ENCODE measurements at regions not wholly inside any gene's neighbourhood (a gene's known extent, or its start where the extent isn't known, plus 50 kb on each side); places are given as distances from the start of the nearest gene placed in this dataset.

DNA sequence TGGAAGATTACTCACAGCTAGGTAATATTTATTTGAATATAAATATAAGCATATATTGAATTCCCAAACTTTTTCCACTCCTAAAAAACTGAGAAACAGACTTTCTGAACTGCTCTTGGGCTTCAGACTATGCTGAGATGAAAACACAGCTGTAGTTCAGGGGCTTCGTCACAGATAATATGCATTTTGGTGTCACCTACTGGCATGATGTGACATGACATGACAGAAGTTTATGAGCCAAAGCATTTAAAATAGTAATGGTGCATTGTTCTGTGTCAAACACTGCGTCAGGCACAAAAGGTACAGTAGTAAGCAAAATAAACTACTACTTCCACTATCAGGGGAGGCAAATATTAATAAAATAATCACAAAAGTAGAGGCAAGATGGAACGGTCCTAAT is 171.3 kb downstream of the BTC start:
- H3K4me3 ChIP-seq (ENCODE audit: low read depth, low read length): no peak overlapping the region
- H3K9ac ChIP-seq: no peak overlapping the region
- H3K27me3 ChIP-seq (ENCODE audit: control insufficient read depth, insufficient read depth, low read length): no peaks in the 10 kb centered on the region
- no peaks in the 10 kb centered on the region for H3K36me3 ChIP-seq (ENCODE audit: control insufficient read depth, insufficient read depth, low read length)
- no peak overlapping the region for H2AFZ ChIP-seq
- TF ChIP-seq, protein P1, sequence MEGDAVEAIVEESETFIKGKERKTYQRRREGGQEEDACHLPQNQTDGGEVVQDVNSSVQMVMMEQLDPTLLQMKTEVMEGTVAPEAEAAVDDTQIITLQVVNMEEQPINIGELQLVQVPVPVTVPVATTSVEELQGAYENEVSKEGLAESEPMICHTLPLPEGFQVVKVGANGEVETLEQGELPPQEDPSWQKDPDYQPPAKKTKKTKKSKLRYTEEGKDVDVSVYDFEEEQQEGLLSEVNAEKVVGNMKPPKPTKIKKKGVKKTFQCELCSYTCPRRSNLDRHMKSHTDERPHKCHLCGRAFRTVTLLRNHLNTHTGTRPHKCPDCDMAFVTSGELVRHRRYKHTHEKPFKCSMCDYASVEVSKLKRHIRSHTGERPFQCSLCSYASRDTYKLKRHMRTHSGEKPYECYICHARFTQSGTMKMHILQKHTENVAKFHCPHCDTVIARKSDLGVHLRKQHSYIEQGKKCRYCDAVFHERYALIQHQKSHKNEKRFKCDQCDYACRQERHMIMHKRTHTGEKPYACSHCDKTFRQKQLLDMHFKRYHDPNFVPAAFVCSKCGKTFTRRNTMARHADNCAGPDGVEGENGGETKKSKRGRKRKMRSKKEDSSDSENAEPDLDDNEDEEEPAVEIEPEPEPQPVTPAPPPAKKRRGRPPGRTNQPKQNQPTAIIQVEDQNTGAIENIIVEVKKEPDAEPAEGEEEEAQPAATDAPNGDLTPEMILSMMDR (IDR thresholded peaks at IDR 0.05): peak; percentile 35
- no peaks in the 10 kb centered on the region for H3K9me3 ChIP-seq (ENCODE audit: control insufficient read depth, low read length)
- H3K4me2 ChIP-seq (ENCODE audit: low read length): no peak overlapping the region
- H3K79me2 ChIP-seq: no peaks in the 10 kb centered on the region
- no peak overlapping the region for H3K27ac ChIP-seq
- no peaks in the 10 kb centered on the region for H3K4me1 ChIP-seq

DNA sequence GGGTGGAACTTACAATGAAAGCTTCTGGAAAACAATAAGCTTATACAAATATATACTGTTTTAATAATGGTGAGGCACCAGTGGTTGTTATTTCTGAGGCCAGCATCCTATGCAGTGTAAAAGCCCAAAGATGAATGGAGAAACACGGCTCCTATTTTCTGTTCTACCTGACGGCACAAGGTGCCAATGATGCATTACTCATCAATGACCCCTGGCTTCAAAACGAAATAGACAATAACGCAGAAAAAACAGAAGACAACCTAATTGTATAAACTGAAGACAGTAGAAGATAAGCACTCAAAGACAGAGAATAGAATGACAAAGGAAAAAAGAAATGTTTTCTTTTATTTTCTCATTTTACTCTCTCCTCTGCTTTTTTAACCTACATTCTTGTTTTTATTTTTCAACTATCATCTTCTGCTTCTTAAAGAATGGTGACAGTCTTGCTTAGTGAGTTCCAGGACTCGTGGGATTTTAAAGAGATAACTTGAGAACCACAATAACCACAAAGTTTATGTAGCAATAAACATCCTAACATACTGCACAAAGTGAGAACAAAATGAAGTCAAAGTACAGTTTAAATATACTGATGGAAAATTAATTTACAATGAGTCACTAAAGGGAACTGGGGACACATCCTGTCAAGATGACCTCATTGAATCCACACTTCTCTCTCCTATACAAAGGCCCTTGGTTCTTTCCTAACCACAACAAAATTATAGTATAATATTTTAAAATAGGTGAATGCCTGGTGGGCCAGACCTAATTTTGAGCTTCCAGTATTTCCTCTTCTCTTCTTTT is 169.8 kb downstream of the BTC start:
- H3K4me3 ChIP-seq (ENCODE audit: low read depth, low read length): no peak overlapping the region
- H3K4me1 ChIP-seq: no peaks in the 10 kb centered on the region
- no peaks in the 10 kb centered on the region for H3K36me3 ChIP-seq (ENCODE audit: control insufficient read depth, insufficient read depth, low read length)
- H3K9me3 ChIP-seq (ENCODE audit: control insufficient read depth, low read length): no peaks in the 10 kb centered on the region
- H3K9ac ChIP-seq: no peak overlapping the region
- TF ChIP-seq, protein P1 (IDR thresholded peaks at IDR 0.05): no peak
- H3K27ac ChIP-seq: no peak overlapping the region
- no peak overlapping the region for H3K4me2 ChIP-seq (ENCODE audit: low read length)
- no peaks in the 10 kb centered on the region for H3K27me3 ChIP-seq (ENCODE audit: control insufficient read depth, insufficient read depth, low read length)
- no peak overlapping the region for H2AFZ ChIP-seq
- no peaks in the 10 kb centered on the region for H3K79me2 ChIP-seq

DNA sequence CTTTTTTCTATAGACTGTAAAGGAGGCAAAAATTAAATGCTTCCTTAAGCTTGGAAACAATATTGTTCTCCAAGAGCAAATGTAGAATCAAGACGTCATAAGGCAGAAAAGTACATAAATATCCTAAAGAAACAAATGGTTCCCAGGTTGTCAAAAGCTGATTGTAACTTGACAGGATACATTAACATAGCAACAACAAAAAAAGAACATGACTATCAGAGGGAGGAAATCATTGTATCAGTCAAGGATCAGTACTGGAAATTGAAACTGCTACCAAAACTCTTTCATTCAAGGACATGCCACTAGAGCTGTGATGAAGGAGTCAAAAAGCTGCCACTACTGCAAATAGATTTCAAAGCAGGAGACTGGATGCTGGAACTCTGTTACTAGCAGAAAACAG is 168.3 kb downstream of the BTC start:
- Histone ChIP-seq H3K9me3 (ENCODE audit: control insufficient read depth, low read length) (no peaks in the 10 kb centered on the region), H3K36me3 (ENCODE audit: control insufficient read depth, insufficient read depth, low read length) (no peaks in the 10 kb centered on the region), H3K79me2 (no peaks in the 10 kb centered on the region), H3K4me3 (ENCODE audit: low read depth, low read length) (no peak overlapping the region), H3K4me2 (ENCODE audit: low read length) (no peak overlapping the region), H3K27ac (no peak overlapping the region), H3K4me1 (no peaks in the 10 kb centered on the region), H3K27me3 (ENCODE audit: control insufficient read depth, insufficient read depth, low read length) (no peaks in the 10 kb centered on the region), H3K9ac (no peak overlapping the region), H2AFZ (no peak overlapping the region)
- TF ChIP-seq, protein P1 (IDR thresholded peaks at IDR 0.05): no peak

DNA sequence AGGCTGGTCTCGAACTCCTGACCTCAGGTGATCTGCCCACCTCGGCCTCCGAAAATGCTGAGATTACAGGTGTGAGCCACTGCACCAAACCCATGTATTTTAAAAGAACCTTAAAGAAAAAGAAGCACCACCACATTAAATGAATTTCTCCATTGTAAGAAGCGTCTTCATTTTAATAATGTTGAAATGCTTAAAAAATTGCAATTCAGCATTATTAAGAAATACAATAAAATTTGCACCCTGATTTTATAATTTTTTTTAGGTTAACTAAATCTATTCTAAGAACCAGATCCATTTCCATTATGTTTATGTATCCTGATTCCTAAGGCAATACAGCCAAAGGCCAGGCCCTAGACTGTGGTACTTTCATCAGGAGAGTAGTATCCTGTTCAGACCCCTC is 167.2 kb downstream of the BTC start:
- Histone ChIP-seq H2AFZ (no peak overlapping the region), H3K9me3 (ENCODE audit: control insufficient read depth, low read length) (no peaks in the 10 kb centered on the region), H3K4me2 (ENCODE audit: low read length) (no peak overlapping the region), H3K36me3 (ENCODE audit: control insufficient read depth, insufficient read depth, low read length) (no peaks in the 10 kb centered on the region), H3K9ac (no peak overlapping the region), H3K27ac (no peak overlapping the region), H3K4me3 (ENCODE audit: low read depth, low read length) (no peak overlapping the region), H3K4me1 (no peaks in the 10 kb centered on the region), H3K79me2 (no peaks in the 10 kb centered on the region), H3K27me3 (ENCODE audit: control insufficient read depth, insufficient read depth, low read length) (no peaks in the 10 kb centered on the region)
- TF ChIP-seq, protein P1 (IDR thresholded peaks at IDR 0.05): no peak

DNA sequence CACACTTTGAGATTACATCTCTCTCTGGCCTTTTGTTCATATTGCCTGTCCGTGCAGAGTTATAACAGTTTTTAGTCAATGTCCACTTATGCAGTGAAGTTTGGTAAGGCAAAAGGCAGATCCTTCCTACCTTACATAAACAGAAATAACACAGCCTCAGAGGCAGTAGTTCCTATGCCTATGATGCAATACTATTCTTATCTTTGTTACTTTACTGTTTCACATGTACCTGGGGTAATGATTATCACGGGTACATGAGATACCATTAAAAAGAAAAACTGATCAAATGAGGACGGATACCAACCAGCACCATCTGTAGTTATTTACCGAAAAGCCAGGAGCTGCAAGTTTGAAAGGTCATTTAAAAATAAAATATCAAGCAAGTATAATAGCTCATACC is 166.8 kb downstream of the BTC start:
- Histone ChIP-seq H2AFZ (no peak overlapping the region), H3K36me3 (ENCODE audit: control insufficient read depth, insufficient read depth, low read length) (no peaks in the 10 kb centered on the region), H3K9me3 (ENCODE audit: control insufficient read depth, low read length) (no peaks in the 10 kb centered on the region), H3K4me3 (ENCODE audit: low read depth, low read length) (no peak overlapping the region), H3K9ac (no peak overlapping the region), H3K4me1 (no peaks in the 10 kb centered on the region), H3K27ac (no peak overlapping the region), H3K27me3 (ENCODE audit: control insufficient read depth, insufficient read depth, low read length) (no peaks in the 10 kb centered on the region), H3K4me2 (ENCODE audit: low read length) (no peak overlapping the region), H3K79me2 (no peaks in the 10 kb centered on the region)
- TF ChIP-seq, protein P1 (IDR thresholded peaks at IDR 0.05): no peak
